Activated naive CD4-positive, alpha-beta T cell treated with anti-CD3 and anti-CD28 coated beads, Interleukin-2, amount 50 U/mL, for 16 hours (primary cell): ENCODE measurements at regions not wholly inside any gene's neighbourhood (a gene's known extent, or its start where the extent isn't known, plus 50 kb on each side); places are given as distances from the start of the nearest gene placed in this dataset.

Experiments
- DNase-seq: peaks from one replicate; pipeline ENCODE4 v3.0.0-alpha.2; 2020

DNA sequence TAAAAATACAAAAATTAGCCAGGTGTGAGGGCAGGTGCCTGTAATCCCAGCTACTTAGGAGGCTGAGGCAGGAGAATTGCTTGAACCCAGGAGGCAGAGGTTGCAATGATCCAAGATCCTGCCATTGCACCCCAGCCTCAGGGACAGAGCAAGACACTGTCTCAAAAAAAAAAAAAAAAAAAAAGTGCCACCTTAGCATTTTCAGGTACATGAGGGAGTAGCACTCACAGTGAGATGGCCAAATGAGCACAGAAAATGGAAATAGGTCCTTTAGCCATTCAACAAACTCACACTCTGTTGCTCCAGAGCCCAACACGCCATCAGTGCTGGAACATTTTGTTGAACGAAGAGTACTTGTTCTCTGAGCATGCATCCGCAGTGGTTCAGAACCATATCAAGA lies 75.2 kb upstream of the MYL2 start:
- no peak for DNase-seq

DNA sequence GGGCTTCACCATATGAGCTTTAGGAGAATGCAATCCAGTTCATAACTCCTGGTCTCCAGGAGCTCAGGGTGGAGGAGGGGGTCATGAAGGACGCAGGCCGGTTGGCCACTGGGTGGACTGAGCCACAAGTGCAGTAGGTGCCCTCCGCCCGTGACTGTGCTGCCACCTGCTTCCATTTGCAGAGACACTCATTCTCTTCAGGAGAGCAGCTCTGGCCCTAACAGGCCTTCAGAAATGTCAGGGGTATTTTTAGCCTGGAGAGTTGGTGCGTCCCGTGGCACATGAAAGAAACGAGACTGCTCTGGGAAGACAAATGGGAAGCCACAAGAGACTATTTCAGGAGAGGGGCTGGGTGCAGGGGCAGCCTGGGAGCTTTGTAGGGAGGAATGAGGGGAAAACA lies 74.6 kb upstream of the MYL2 start:
- DNase-seq: no peak

DNA sequence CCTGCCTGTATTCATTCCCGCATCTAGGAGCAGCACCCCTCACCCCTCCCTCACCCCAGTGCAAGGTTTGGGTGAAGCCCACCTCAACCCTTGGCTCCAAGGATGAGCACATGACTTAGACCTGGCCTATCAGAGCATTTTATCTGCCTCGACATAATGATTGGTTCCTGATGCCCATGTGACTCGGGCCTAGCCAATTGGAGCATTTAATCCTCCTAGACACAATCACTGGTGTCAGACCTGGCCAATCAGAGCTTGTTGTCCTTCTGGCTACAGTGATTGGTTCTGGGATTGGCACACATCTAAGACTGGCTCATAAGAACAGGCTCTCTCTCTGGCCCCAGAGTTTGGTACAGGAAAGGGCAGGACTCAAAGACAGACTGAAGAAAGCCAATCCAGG lies 73.1 kb upstream of the MYL2 start:
- DNase-seq: no peak

GRCh38 chr12:110992909-110993308 lies 72.5 kb upstream of the MYL2 start:
- no peak for DNase-seq

- no peak for DNase-seq
These were observed 63.4 kb upstream of the MYL2 start for GRCh38 chr12:110983811-110984210.

DNA sequence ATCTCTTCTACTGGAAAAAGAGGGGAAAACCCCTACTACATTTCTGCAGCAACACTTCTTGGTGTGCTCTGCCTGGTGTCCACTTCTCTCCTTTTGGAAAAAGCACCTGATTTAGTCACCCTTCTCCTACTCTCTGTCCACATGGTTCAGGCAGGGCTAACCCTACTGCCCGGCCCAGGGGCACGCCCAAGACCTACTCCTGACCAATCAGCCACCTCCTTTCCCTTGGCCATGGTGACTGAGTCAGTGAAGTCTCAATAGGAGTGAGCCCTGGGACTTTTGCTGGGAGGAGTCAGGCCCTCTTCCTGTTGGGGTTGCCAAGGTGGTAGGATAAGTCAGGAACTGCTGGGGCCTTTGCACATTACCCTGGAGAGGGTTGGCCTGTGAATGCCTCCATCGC lies 52.5 kb upstream of the MYL2 start:
- DNase-seq: no peak

DNA sequence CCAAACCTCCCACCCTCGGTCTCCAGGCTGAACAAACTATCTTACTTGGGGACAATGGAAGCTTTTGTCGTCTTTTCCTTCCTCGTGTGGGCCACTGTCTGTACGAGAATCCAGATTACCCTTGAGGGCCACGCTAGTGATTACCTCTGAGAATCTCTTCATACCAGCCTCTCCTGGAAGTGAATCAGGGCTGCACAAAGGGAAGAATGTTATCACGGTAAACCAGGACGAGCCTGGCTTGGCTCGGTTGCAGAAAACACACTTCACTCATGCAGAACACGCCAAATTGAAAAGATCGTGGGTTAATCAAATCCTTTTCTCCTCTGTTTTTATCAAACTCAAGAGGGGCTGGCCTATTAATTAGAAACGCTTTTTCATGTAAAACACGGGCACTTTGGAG lies 51.6 kb upstream of the MYL2 start:
- no peak for DNase-seq

- no peak for DNase-seq
These were observed 51.0 kb upstream of the MYL2 start for GRCh38 chr12:110971189-110971920.
